Activated T-cell treated with anti-CD3 and anti-CD28 coated beads for 4 hours (primary cell): ENCODE measurements at regions not wholly inside any gene's neighbourhood (a gene's known extent, or its start where the extent isn't known, plus 50 kb on each side); places are given as distances from the start of the nearest gene placed in this dataset.

ENCODE experiments used
- DNase-seq: peaks from one replicate; pipeline ENCODE4 v3.0.0-alpha.2; 2020

- no peak for DNase-seq
Observed at GRCh38 chr18:24677011-24677410, 216.6 kb downstream of the HRH4 start.

- no peak for DNase-seq
Observed at GRCh38 chr18:24678107-24678506, 217.7 kb downstream of the HRH4 start.

- no peak for DNase-seq
Observed at GRCh38 chr18:24678626-24679025, 218.2 kb downstream of the HRH4 start.

GRCh38 chr18:24679062-24679461 lies 218.6 kb downstream of the HRH4 start:
- no peak for DNase-seq

GRCh38 chr18:24683925-24684324 lies 223.5 kb downstream of the HRH4 start:
- DNase-seq: no peak

- no peak for DNase-seq
Observed at GRCh38 chr18:24685254-24685959, 225.0 kb downstream of the HRH4 start.

GRCh38 chr18:24695168-24695567 lies 234.7 kb downstream of the HRH4 start:
- no peak for DNase-seq

- DNase-seq: no peak
Observed at GRCh38 chr18:24702001-24702515, 241.6 kb downstream of the HRH4 start.

- no peak for DNase-seq
Observed at GRCh38 chr18:24703316-24703715, 242.9 kb downstream of the HRH4 start.

- DNase-seq: no peak
Observed at GRCh38 chr18:24704946-24705630, 244.7 kb downstream of the HRH4 start.

GRCh38 chr18:24710474-24710873 lies 250.0 kb downstream of the HRH4 start:
- DNase-seq: no peak

GRCh38 chr18:24719791-24720190 lies 259.4 kb downstream of the HRH4 start:
- no peak for DNase-seq

GRCh38 chr18:24721388-24721787 lies 261.0 kb downstream of the HRH4 start:
- DNase-seq: no peak

GRCh38 chr18:24725644-24726415 lies 265.4 kb downstream of the HRH4 start:
- no peak for DNase-seq

- peak; percentile 12 for DNase-seq
Observed at GRCh38 chr18:24726727-24727492, 266.5 kb downstream of the HRH4 start.

GRCh38 chr18:24727685-24728084 lies 267.2 kb downstream of the HRH4 start:
- DNase-seq: no peak

GRCh38 chr18:24731158-24731557 lies 270.7 kb downstream of the HRH4 start:
- DNase-seq: no peak

- DNase-seq: no peak
Observed at GRCh38 chr18:24731981-24732380, 271.5 kb downstream of the HRH4 start.

GRCh38 chr18:24734058-24734457 lies 273.6 kb downstream of the HRH4 start:
- DNase-seq: no peak

- DNase-seq: no peak
Observed at GRCh38 chr18:24735624-24736231, 275.3 kb downstream of the HRH4 start.

GRCh38 chr18:24736662-24737330 lies 276.4 kb downstream of the HRH4 start:
- DNase-seq: no peak

GRCh38 chr18:24740829-24741228 lies 280.4 kb downstream of the HRH4 start:
- no peak for DNase-seq
